GM21367 (cell line): ENCODE measurements at regions not wholly inside any gene's neighbourhood (a gene's known extent, or its start where the extent isn't known, plus 50 kb on each side); places are given as distances from the start of the nearest gene placed in this dataset.
"Not testable (repeated sequence)": the region's sequence is repeated elsewhere in the genome, so short reads cannot be mapped to it uniquely, and the experiment has no call there.

Source experiments
- ATAC-seq: cut with Tn5 transposase; IDR thresholded peaks from one replicate; pipeline ENCODE4 v1.9.1; 2021; ENCODE audit not compliant: unreplicated experiment

- ATAC-seq = not testable (repeated sequence)
Observed at GRCh38 chr12:25341877-25342276, 91.1 kb upstream of the KRAS start.

GRCh38 chr12:25337916-25338315, 87.2 kb upstream of the KRAS start:
- ATAC-seq = no peak

GRCh38 chr12:25332143-25332542, 81.4 kb upstream of the KRAS start:
- peak; percentile 77 for ATAC-seq

- ATAC-seq = peak; percentile 35
Observed at GRCh38 chr12:25328072-25328712, 77.5 kb upstream of the KRAS start.

GRCh38 chr12:25327321-25327720, 76.6 kb upstream of the KRAS start:
- ATAC-seq = no peak

GRCh38 chr12:25326326-25326725, 75.6 kb upstream of the KRAS start:
- ATAC-seq = no peak

GRCh38 chr12:25324861-25325260, 74.1 kb upstream of the KRAS start:
- ATAC-seq = no peak

- no peak for ATAC-seq
Observed at GRCh38 chr12:25323581-25323982, 72.9 kb upstream of the KRAS start.

- no peak for ATAC-seq
Observed at GRCh38 chr12:25322918-25323531, 72.3 kb upstream of the KRAS start.

GRCh38 chr12:25322351-25322750, 71.6 kb upstream of the KRAS start:
- no peak for ATAC-seq

- no peak for ATAC-seq
Observed at GRCh38 chr12:25321772-25322171, 71.0 kb upstream of the KRAS start.

- peak; percentile 68 for ATAC-seq
Observed at GRCh38 chr12:25320123-25321006, 69.6 kb upstream of the KRAS start.

- no peak for ATAC-seq
Observed at GRCh38 chr12:25319233-25319984, 68.7 kb upstream of the KRAS start.

GRCh38 chr12:25317553-25317952, 66.8 kb upstream of the KRAS start:
- ATAC-seq = no peak

GRCh38 chr12:25315388-25315787, 64.7 kb upstream of the KRAS start:
- no peak for ATAC-seq

GRCh38 chr12:25313266-25313990, 62.7 kb upstream of the KRAS start:
- not testable (repeated sequence) for ATAC-seq

GRCh38 chr12:25311506-25311905, 60.8 kb upstream of the KRAS start:
- no peak for ATAC-seq

- ATAC-seq = not testable (repeated sequence)
Observed at GRCh38 chr12:25310071-25310470, 59.3 kb upstream of the KRAS start.

GRCh38 chr12:25308756-25309155, 58.0 kb upstream of the KRAS start:
- ATAC-seq = no peak

GRCh38 chr12:25307818-25308217, 57.1 kb upstream of the KRAS start:
- no peak for ATAC-seq

GRCh38 chr12:25301798-25302197, 51.1 kb upstream of the KRAS start:
- ATAC-seq = no peak
